ENCODE measurements at regions not wholly inside any gene's neighbourhood (a gene's known extent, or its start where the extent isn't known, plus 50 kb on each side); places are given as distances from the start of the nearest gene placed in this dataset.

DNA sequence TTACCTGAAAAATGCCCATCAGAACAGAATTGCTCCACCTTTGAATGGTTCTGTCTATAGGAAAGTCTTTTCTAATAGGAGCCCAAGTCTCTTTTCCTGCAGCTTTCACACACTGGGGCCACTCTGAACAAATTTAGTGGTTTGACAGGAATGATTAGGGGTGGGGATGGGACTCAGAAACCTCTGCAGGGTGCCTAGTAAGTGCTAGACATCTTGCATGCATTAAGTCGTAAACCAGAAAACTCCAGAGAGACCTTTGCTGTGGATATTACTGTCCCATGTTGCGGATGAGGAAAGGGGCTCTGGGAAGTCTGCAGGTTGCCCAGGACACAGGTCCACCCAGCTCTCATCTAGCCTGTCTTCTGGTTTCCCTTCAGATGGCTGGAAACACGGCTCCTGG is 189.7 kb downstream of the OPA1 start:
- TF ChIP-seq, protein P1, sequence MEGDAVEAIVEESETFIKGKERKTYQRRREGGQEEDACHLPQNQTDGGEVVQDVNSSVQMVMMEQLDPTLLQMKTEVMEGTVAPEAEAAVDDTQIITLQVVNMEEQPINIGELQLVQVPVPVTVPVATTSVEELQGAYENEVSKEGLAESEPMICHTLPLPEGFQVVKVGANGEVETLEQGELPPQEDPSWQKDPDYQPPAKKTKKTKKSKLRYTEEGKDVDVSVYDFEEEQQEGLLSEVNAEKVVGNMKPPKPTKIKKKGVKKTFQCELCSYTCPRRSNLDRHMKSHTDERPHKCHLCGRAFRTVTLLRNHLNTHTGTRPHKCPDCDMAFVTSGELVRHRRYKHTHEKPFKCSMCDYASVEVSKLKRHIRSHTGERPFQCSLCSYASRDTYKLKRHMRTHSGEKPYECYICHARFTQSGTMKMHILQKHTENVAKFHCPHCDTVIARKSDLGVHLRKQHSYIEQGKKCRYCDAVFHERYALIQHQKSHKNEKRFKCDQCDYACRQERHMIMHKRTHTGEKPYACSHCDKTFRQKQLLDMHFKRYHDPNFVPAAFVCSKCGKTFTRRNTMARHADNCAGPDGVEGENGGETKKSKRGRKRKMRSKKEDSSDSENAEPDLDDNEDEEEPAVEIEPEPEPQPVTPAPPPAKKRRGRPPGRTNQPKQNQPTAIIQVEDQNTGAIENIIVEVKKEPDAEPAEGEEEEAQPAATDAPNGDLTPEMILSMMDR (IDR thresholded peaks at IDR 0.05): no peak
- no peak for TF ChIP-seq POLR2A (IDR thresholded peaks at IDR 0.05)
